Fibroblast of skin of left quadriceps (primary cell): ENCODE measurements at regions not wholly inside any gene's neighbourhood (a gene's known extent, or its start where the extent isn't known, plus 50 kb on each side); places are given as distances from the start of the nearest gene placed in this dataset.

Experiments
- DNase-seq, 2 experiments: peaks; one replicate each; pipeline ENCODE4 v3.0.0-alpha.2; 2013; ENCODE audit warnings: low read depth in 2 of 2

DNA sequence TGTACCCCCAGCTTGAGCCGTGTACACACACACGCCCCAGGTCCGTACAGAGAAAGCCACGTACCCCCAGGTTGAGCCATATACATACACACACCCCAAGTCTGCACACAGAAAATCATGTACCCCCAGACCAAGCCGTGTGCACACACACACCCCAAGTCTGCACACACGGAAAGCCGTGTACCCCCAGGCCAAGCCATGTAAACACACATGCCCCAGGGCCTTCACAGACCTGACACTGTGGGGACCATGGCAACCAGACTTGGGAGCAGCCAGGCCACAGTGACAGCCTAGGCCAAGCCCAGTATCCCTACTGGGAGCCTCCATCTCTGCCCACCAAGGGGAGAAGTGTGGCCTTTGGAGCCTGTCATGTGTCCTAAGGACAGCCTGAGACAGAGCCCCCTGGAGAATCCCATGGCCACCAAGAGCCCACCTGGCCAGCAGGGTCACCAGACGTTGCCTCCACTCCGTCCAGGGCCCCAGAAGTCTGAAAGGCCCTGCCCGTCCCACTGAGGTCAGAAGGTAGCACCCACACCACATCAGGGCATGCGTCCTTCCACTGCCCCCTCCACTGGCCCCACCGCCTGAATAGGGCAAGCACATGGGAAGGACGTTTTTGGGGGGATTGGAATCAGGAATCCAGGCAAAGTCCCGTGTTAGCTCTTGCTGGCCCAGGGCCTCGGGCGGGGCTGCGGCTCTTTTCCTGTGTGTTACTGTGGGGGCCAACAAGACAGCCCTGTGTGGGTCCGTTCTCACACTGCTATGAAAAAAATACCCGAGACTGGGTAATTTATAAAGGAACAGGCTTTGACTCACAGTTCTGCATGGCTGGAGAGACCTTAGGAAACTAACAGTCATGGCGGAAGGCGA lies 636.7 kb downstream of the TBC1D22A start:
- no peak for DNase-seq

DNA sequence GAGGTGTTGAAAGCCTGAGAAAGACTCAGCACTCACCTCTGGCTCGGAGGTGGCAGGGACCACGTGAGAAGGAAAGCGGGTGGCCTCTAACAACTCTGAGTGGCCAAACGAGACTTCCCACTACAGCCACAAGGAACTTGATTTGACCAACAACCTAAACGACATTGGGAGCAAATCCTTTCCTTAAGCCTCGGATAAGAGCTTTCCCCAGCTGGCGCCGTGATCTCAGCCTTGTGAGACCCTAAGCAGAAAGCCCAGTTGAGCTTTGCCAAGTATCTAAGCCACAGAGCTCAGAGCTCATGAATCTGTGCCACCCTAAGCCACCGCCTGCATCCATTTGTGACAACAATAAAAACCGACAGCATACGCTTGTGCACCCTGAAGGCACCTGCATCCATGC lies 636.0 kb downstream of the TBC1D22A start:
- DNase-seq, result no peak

DNA sequence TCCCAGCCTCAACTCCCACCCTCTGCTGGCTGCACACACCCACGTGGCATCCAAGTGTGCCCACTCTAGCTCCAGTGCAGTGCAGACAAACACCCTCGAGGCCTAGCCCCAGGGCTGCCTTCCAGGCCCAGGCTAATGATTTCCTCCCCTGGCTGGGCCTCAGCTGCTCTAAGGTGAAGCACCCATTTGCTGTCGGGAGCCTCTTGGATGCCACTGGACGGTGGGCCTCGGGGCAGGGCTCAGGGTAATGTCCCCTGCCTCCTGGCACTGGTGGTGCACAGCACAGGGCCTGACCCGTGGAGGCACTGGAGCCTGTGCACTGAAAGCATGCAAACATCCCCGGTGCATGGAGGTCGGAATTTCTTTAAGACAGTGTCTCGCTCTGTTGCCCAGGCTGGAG lies 635.2 kb downstream of the TBC1D22A start:
- DNase-seq, result no peak

DNA sequence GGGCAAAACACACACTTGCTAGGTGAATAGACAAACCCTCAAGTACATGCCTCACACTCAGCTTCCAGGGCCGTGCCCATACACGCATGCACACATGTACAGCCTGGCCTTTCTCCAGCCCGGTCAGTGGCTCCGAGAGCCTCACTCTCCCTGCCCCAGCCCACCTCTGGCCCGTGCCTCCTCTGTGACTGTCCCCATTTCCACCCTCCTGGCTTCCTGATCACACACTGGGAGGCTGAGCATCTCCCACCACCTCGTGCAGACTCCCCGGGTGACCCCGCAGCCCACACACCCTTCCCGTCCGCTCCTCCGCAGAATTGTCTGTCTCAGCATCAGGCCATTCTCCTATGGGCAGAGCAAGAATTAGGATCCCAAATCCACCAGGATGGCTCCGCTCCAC lies 634.1 kb downstream of the TBC1D22A start:
- DNase-seq, result no peak

DNA sequence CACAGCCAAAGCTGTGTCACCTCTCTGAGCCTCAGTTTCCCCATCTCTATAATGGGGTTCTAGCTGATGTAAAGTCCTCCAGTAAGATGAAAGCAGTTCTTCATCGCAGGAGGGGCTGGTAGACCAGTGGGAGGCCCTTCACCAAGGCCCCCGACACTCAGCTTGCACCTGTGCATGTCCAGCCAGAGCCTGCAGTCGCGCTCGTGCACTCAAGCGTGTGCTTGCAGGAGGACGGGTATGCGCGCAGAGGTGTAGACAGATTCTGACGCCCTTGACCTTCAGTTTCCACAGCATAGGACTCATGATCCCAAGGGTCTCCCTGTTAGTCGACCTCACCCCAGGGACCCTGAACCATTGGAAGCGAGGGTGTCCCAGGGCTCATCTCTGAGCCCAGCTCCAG lies 633.7 kb downstream of the TBC1D22A start:
- DNase-seq, result no peak

- DNase-seq, result no peak
These were observed 633.0 kb downstream of the TBC1D22A start for GRCh38 chr22:47395481-47395880.

GRCh38 chr22:47394504-47395440 lies 632.3 kb downstream of the TBC1D22A start:
- no peak for DNase-seq

DNA sequence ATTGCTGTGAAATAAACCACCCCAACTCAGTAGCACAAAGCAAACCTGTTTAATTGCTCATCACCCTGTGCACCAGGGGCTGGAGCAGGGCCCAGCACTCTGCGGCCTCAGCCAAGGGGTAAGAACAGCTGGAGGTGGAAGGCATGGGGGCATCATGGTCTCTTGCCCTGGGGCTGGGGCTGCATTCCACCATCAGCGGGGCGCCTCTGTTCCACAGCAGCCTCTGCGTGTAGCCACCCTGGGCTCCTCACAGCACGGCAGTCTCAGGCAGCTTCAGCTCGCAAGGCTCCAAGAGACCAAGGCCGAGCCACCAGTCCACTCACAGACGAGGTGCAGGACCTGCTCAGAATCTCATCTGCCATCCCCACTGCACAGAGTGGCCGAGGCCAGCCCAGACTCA lies 630.7 kb downstream of the TBC1D22A start:
- DNase-seq, result no peak

GRCh38 chr22:47392729-47393128 lies 630.3 kb downstream of the TBC1D22A start:
- DNase-seq, result no peak

GRCh38 chr22:47392054-47392347 lies 629.6 kb downstream of the TBC1D22A start:
- DNase-seq, result no peak

GRCh38 chr22:47391169-47392053 lies 629.0 kb downstream of the TBC1D22A start:
- no peak for DNase-seq

- DNase-seq, result no peak
These were observed 627.8 kb downstream of the TBC1D22A start for GRCh38 chr22:47390026-47390970.

DNA sequence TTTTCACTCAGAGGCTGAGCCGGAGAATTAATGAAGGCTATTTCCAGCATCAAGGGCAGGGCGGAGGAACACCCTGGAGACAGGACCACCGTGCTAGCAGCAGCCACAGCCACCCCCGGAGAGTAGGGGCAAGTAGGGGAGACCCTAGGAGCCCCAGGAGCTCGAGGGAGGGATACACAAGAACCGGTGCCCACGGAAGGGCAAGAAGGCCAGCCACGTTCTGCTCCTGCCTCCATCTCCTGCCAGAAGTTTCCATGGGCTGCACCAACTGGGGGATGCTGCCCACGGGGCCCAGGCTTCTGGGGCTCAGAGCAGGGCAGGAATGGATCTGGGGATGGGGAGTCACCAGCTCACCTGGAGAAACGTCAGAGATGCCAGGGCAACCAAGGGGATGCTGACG lies 626.8 kb downstream of the TBC1D22A start:
- no peak for DNase-seq

- no peak for DNase-seq
These were observed 626.3 kb downstream of the TBC1D22A start for GRCh38 chr22:47388778-47389177.

DNA sequence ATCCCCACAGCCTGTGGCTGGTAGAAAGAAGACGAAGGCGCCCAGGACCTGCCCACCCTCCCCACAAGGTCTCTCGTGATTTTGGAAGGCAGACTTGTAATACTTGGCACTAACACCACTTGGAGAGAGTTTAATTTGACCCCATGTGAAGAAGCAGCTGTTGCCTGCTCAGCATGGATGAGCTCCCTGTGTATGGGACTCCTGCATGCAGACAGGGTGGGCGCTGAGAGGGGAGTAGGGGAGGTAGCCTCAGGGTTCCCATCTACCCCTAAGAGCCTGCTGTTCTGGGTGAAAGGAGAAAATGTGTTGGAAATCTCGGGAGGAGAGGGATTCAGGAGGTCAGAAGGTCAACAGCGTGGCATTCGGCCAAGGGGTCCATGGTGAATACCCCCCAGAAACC lies 625.9 kb downstream of the TBC1D22A start:
- no peak for DNase-seq

DNA sequence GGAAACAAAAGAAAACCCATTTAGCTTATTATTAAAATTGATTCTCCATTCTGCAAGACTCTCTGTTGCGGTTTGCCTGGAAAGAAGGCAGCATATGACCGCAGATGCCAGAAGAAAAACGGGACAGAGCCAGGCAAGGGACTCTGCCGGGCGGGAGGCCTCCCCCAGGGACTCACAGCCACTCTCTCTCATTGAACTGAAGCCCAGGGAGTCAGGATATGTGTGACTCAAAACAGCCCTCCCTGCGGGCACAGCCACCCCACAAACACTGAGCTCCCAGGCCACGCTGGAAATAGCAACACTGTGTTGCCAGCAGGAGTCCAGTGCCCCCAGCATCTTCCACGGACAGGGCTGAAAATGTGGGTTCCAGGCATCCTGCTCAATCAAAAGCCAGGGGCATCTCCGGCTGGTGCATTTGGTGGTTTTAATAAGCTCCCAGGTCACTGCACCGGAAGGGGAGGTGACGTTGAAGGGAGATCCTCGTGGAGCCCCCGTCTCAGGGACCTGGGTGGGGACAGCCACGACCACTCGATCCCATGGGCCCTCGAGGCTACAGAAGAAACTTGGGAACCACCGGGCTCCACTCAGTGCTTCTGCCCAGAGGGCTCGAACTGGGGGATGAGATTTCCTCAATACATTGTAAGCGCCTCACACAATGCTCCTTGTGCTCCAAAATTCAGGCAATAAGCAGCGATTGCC lies 624.5 kb downstream of the TBC1D22A start:
- no peak for DNase-seq

DNA sequence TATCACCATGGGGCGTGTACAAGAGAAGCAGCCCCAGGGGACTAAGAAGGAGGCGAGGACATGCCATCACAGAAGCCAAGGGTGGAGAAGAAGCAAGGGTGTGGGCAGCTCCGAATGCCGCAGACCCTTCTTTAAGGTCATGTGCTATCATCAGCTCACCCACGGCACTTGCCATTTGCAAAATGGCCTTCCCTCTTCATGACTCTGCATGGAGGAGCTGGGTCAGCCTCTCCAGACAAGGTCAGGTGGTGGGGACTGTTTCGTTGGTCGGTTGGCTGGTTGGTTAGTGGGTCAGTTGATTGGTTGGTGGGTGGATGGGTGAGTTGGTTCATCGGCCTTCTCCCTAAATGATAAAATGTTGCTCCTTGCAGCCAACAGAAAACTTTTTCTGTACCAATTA lies 622.5 kb downstream of the TBC1D22A start:
- DNase-seq, result no peak

GRCh38 chr22:47382164-47382890 lies 619.9 kb downstream of the TBC1D22A start:
- DNase-seq, result no peak

DNA sequence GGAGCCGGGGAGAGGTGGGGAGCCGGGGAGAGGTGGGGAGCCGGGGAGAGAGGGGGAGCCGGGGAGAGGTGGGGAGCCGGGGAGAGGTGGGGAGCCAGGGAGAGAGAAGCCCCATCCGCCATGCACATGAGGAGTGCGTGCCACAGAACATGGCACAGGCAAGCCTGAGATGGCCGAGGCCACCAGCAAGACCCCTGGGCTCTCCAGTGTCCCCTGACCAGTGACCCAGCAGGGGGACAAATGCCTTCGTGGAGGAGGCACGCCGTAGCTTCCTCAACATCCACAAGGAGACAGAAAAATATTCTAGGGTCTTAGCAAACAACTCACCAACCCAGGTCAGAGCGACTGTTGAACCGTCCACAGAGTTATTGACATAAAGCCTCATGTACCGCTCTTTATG lies 618.8 kb downstream of the TBC1D22A start:
- DNase-seq, result no peak

GRCh38 chr22:47380692-47381091 lies 618.2 kb downstream of the TBC1D22A start:
- no peak for DNase-seq
